OCI-LY7 (cell line): ENCODE measurements at regions not wholly inside any gene's neighbourhood (a gene's known extent, or its start where the extent isn't known, plus 50 kb on each side); places are given as distances from the start of the nearest gene placed in this dataset.
"Not testable (repeated sequence)": the region's sequence is repeated elsewhere in the genome, so short reads cannot be mapped to it uniquely, and the experiment has no call there.

ENCODE experiments used
- BruUV-seq: library from RNA; stranded (reverse); fragments of 400-500 nt; replicated peaks from 2 replicates; lab custom pipeline; 2021; lab: Mats Ljungman, UMichigan
- CTCF ChIA-PET: fragments of 300-600 bp; sonication (Branson Sonifier 250); formaldehyde crosslinking; loops from one replicate; lab custom pipeline; 2022; ENCODE audit warnings: antibody characterized with exemption; ENCODE audit not compliant: unreplicated experiment; lab: Charles Lee
- POLR2A ChIA-PET: fragments of 300-600 bp; sonication (Branson Sonifier 250); formaldehyde crosslinking; loops from one replicate; lab custom pipeline; 2022; ENCODE audit warnings: antibody characterized with exemption; lab: Charles Lee
- DNase-seq: peaks from one replicate; pipeline ENCODE4 v3.0.0-alpha.2; 2015; ENCODE audit warnings: low spot score
- H2AFZ ChIP-seq: fragments of 200-600 bp; sonication (generic), shearing (Covaris generic); 2 replicates; pipeline ENCODE4 v1.6.1; 2014; ENCODE audit warnings: mild to moderate bottlenecking, antibody characterized with exemption, low read length, moderate library complexity
- H3K27ac ChIP-seq: fragments of 200-600 bp; sonication (generic); 2 replicates; pipeline ENCODE4 v1.5.1; 2014; ENCODE audit warnings: mixed run types, low read depth, mild to moderate bottlenecking, moderate library complexity, low read length, inconsistent platforms; ENCODE audit not compliant: poor library complexity, severe bottlenecking
- H3K36me3 ChIP-seq: fragments of 200-600 bp; sonication (generic); 2 replicates; pipeline ENCODE4 v1.6.1; 2014; ENCODE audit warnings: mild to moderate bottlenecking, antibody characterized with exemption, low read length, moderate library complexity, mixed read lengths; ENCODE audit not compliant: insufficient read depth
- H3K4me1 ChIP-seq: fragments of 200-600 bp; sonication (generic); 2 replicates; pipeline ENCODE4 v1.5.1; 2014; ENCODE audit warnings: mild to moderate bottlenecking, low read length; ENCODE audit not compliant: insufficient read depth, poor library complexity, severe bottlenecking
- H3K4me2 ChIP-seq: fragments of 200-600 bp; sonication (generic); 2 replicates; pipeline ENCODE4 v1.6.1; 2014; ENCODE audit warnings: mild to moderate bottlenecking, low read length
- H3K4me3 ChIP-seq: fragments of 200-600 bp; sonication (generic); 2 replicates; pipeline ENCODE4 v1.5.1; 2014; ENCODE audit warnings: mild to moderate bottlenecking, low read depth, low read length; ENCODE audit not compliant: poor library complexity, severe bottlenecking
- H3K79me2 ChIP-seq: fragments of 200-600 bp; sonication (generic); 2 replicates; pipeline ENCODE4 v1.6.1; 2016; ENCODE audit warnings: low read depth, mild to moderate bottlenecking, low read length, moderate library complexity, mixed read lengths; ENCODE audit not compliant: insufficient read depth
- H3K9me2 ChIP-seq: fragments of 200-600 bp; sonication (generic); 2 replicates; pipeline ENCODE4 v1.6.1; 2016; ENCODE audit warnings: mild to moderate bottlenecking, low read length, mixed read lengths; ENCODE audit not compliant: insufficient read depth
- H3K9me3 ChIP-seq: fragments of 200-600 bp; sonication (generic); 2 replicates; pipeline ENCODE4 v1.6.1; 2014; ENCODE audit warnings: mild to moderate bottlenecking, mixed run types, low read length, mixed read lengths
- H4K20me1 ChIP-seq: fragments of 200-600 bp; sonication (generic); 2 replicates; pipeline ENCODE4 v1.6.1; 2014; ENCODE audit warnings: mild to moderate bottlenecking, antibody characterized with exemption, low read length, moderate library complexity, mixed read lengths; ENCODE audit not compliant: insufficient read depth
- EZH2phosphoT487 ChIP-seq: fragments of 200-600 bp; sonication (generic); IDR thresholded peaks from 2 replicates; pipeline ENCODE4 v1.6.1; 2018; ENCODE audit warnings: low read depth, borderline replicate concordance, mild to moderate bottlenecking, mixed run types, antibody characterized with exemption, low read length, moderate library complexity, mixed read lengths
- intact Hi-C: fragments of 100-400 bp; cut with micrococcal nuclease; formaldehyde crosslinking; loops from one replicate; pipeline ENCODE4 v1.10.0; 2022; ENCODE audit not compliant: unreplicated experiment
- TF ChIP-seq, protein P1 (sequence below): fragments of 200-600 bp; sonication (generic); conservative IDR thresholded peaks from 2 replicates; pipeline ENCODE4 v1.5.1; 2014; ENCODE audit warnings: mild to moderate bottlenecking, antibody characterized with exemption, low read length, moderate library complexity, mixed read lengths

DNA sequence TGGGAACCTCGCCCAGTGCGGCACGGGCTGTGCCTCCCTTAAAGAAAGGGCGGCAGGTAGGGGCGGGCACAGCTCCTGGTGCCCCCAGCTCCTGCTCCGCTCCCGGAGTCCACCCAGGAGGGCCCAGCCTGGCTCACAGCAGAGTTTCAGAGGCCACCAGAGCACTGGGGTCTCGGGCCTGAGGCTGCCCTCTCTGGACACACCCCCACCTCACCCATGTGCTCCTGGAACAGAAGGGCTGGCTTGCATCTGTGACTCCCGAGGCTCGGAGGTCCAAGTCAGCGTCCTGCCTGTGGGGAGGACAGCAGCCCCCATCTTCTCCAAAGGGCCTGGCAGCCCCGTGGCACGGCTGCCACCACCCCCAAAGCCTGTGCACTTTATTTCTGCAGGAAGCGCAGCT is 62.7 kb downstream of the RBFOX3 start:
- no TSS peak for BruUV-seq

DNA sequence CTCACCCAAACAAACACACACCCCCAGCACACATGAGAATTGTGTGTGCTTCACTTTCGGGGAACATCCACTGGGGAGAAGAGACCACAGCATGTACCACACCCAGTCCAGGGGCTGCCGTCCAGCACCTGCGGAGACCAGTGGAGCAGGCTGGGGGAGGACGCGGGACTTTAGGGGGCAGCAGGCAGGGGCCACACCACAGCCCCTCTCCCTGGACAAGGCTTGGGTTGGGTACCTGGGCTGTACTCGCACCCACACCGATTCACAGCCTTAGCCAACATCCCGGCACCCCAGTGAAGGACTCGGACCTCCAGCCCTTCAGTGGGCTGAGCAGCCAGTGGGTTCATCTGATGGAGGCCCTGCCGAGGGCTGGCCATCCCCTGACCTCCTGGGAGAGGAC is 63.3 kb downstream of the RBFOX3 start:
- no peak for DNase-seq
- no TSS peak for BruUV-seq
- intact Hi-C loops = no loop called here

More for the DNA sequence above, 62.7 kb downstream of the RBFOX3 start:
- no peak overlapping the region for H2AFZ ChIP-seq
- no peaks in the 10 kb centered on the region for H3K4me1 ChIP-seq
- H3K9me3 ChIP-seq = no peaks in the 10 kb centered on the region
- no peaks in the 10 kb centered on the region for H3K36me3 ChIP-seq
- intact Hi-C loops = no loop called here
- H3K4me2 ChIP-seq = no peak overlapping the region
- H3K27ac ChIP-seq = no peak overlapping the region
- H3K79me2 ChIP-seq = no peaks in the 10 kb centered on the region
- H4K20me1 ChIP-seq = no peaks in the 10 kb centered on the region
- no peak overlapping the region for H3K4me3 ChIP-seq
- POLR2A ChIA-PET = no interaction called here
- DNase-seq = no peak
- TF ChIP-seq EZH2phosphoT487 = no peak
- TF ChIP-seq, protein P1, sequence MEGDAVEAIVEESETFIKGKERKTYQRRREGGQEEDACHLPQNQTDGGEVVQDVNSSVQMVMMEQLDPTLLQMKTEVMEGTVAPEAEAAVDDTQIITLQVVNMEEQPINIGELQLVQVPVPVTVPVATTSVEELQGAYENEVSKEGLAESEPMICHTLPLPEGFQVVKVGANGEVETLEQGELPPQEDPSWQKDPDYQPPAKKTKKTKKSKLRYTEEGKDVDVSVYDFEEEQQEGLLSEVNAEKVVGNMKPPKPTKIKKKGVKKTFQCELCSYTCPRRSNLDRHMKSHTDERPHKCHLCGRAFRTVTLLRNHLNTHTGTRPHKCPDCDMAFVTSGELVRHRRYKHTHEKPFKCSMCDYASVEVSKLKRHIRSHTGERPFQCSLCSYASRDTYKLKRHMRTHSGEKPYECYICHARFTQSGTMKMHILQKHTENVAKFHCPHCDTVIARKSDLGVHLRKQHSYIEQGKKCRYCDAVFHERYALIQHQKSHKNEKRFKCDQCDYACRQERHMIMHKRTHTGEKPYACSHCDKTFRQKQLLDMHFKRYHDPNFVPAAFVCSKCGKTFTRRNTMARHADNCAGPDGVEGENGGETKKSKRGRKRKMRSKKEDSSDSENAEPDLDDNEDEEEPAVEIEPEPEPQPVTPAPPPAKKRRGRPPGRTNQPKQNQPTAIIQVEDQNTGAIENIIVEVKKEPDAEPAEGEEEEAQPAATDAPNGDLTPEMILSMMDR = no peak
- H3K9me2 ChIP-seq = no peaks in the 10 kb centered on the region
- CTCF ChIA-PET = interaction anchor here (0.7 kb wide), 1 partner anchor 58 kb away, joined by 3 read pairs; no protein-coding TSS in a partner anchor

GRCh38 chr17:79547171-79547570 is 63.7 kb downstream of the RBFOX3 start:
- H3K79me2 ChIP-seq, intact Hi-C loops, H3K9me2 ChIP-seq, H3K27ac ChIP-seq, H3K4me1 ChIP-seq, DNase-seq, H3K4me2 ChIP-seq, H3K36me3 ChIP-seq, POLR2A ChIA-PET, BruUV-seq, H3K9me3 ChIP-seq, CTCF ChIA-PET, H3K4me3 ChIP-seq, H4K20me1 ChIP-seq, H2AFZ ChIP-seq: not testable (repeated sequence)

More for the DNA sequence above, 63.3 kb downstream of the RBFOX3 start:
- H3K4me2 ChIP-seq = no peak overlapping the region
- TF ChIP-seq, protein P1 = no peak
- TF ChIP-seq EZH2phosphoT487 = no peak
- H3K36me3 ChIP-seq = no peaks in the 10 kb centered on the region
- no peak overlapping the region for H3K4me3 ChIP-seq
- H3K27ac ChIP-seq = no peak overlapping the region
- CTCF ChIA-PET = no interaction called here
- no peaks in the 10 kb centered on the region for H4K20me1 ChIP-seq
- no peaks in the 10 kb centered on the region for H3K9me3 ChIP-seq
- H3K79me2 ChIP-seq = no peaks in the 10 kb centered on the region
- POLR2A ChIA-PET = no interaction called here
- no peaks in the 10 kb centered on the region for H3K9me2 ChIP-seq
- H3K4me1 ChIP-seq = no peaks in the 10 kb centered on the region
- H2AFZ ChIP-seq = no peak overlapping the region
